DMS114 treated with DMSO at 0.1 percent for 48 hours (cell line): ENCODE measurements at regions not wholly inside any gene's neighbourhood (a gene's known extent, or its start where the extent isn't known, plus 50 kb on each side); places are given as distances from the start of the nearest gene placed in this dataset.

ENCODE experiments used
- DNase-seq: peaks from one replicate; lab custom pipeline; 2025; ENCODE audit not compliant: unreplicated experiment; lab: John Stamatoyannopoulos, UW

- DNase-seq, result no peak
Measured at GRCh38 chr4:57287687-57288604, 177.8 kb upstream of the IGFBP7 start.

- DNase-seq, result no peak
Measured at GRCh38 chr4:57282933-57283310, 172.7 kb upstream of the IGFBP7 start.

GRCh38 chr4:57280481-57280880 is 170.3 kb upstream of the IGFBP7 start:
- no peak for DNase-seq

GRCh38 chr4:57278780-57279179 is 168.6 kb upstream of the IGFBP7 start:
- no peak for DNase-seq

- no peak for DNase-seq
Measured at GRCh38 chr4:57274082-57274481, 163.9 kb upstream of the IGFBP7 start.

GRCh38 chr4:57270346-57270745 is 160.2 kb upstream of the IGFBP7 start:
- no peak for DNase-seq

- no peak for DNase-seq
Measured at GRCh38 chr4:57265831-57266582, 155.8 kb upstream of the IGFBP7 start.

- DNase-seq, result no peak
Measured at GRCh38 chr4:57254754-57255153, 144.6 kb upstream of the IGFBP7 start.

- DNase-seq, result no peak
Measured at GRCh38 chr4:57249083-57249482, 138.9 kb upstream of the IGFBP7 start.

- no peak for DNase-seq
Measured at GRCh38 chr4:57243076-57243475, 132.9 kb upstream of the IGFBP7 start.

- DNase-seq, result no peak
Measured at GRCh38 chr4:57234252-57234775, 124.1 kb upstream of the IGFBP7 start.

- no peak for DNase-seq
Measured at GRCh38 chr4:57233386-57233785, 123.2 kb upstream of the IGFBP7 start.

- no peak for DNase-seq
Measured at GRCh38 chr4:57231781-57232180, 121.6 kb upstream of the IGFBP7 start.

GRCh38 chr4:57220734-57221133 is 110.5 kb upstream of the IGFBP7 start:
- no peak for DNase-seq

- no peak for DNase-seq
Measured at GRCh38 chr4:57220172-57220571, 110.0 kb upstream of the IGFBP7 start.

- DNase-seq, result no peak
Measured at GRCh38 chr4:57219431-57219830, 109.2 kb upstream of the IGFBP7 start.

GRCh38 chr4:57214654-57215411 is 104.6 kb upstream of the IGFBP7 start:
- DNase-seq, result no peak

- no peak for DNase-seq
Measured at GRCh38 chr4:57211131-57211530, 100.9 kb upstream of the IGFBP7 start.

- no peak for DNase-seq
Measured at GRCh38 chr4:57206172-57206571, 96.0 kb upstream of the IGFBP7 start.

GRCh38 chr4:57205580-57205979 is 95.4 kb upstream of the IGFBP7 start:
- DNase-seq, result no peak

GRCh38 chr4:57200799-57201327 is 90.7 kb upstream of the IGFBP7 start:
- no peak for DNase-seq
